OCI-LY7 (cell line): ENCODE measurements at regions not wholly inside any gene's neighbourhood (a gene's known extent, or its start where the extent isn't known, plus 50 kb on each side); places are given as distances from the start of the nearest gene placed in this dataset.

ENCODE experiments used
- BruUV-seq: library from RNA; stranded (reverse); fragments of 400-500 nt; replicated peaks from 2 replicates; lab custom pipeline; 2021; lab: Mats Ljungman, UMichigan
- CTCF ChIA-PET: fragments of 300-600 bp; sonication (Branson Sonifier 250); formaldehyde crosslinking; loops from one replicate; lab custom pipeline; 2022; ENCODE audit warnings: antibody characterized with exemption; ENCODE audit not compliant: unreplicated experiment; lab: Charles Lee
- POLR2A ChIA-PET: fragments of 300-600 bp; sonication (Branson Sonifier 250); formaldehyde crosslinking; loops from one replicate; lab custom pipeline; 2022; ENCODE audit warnings: antibody characterized with exemption; lab: Charles Lee
- DNase-seq: peaks from one replicate; pipeline ENCODE4 v3.0.0-alpha.2; 2015; ENCODE audit warnings: low spot score
- H2AFZ ChIP-seq: fragments of 200-600 bp; sonication (generic), shearing (Covaris generic); 2 replicates; pipeline ENCODE4 v1.6.1; 2014; ENCODE audit warnings: mild to moderate bottlenecking, antibody characterized with exemption, low read length, moderate library complexity
- H3K27ac ChIP-seq: fragments of 200-600 bp; sonication (generic); 2 replicates; pipeline ENCODE4 v1.5.1; 2014; ENCODE audit warnings: mixed run types, low read depth, mild to moderate bottlenecking, moderate library complexity, low read length, inconsistent platforms; ENCODE audit not compliant: poor library complexity, severe bottlenecking
- H3K36me3 ChIP-seq: fragments of 200-600 bp; sonication (generic); 2 replicates; pipeline ENCODE4 v1.6.1; 2014; ENCODE audit warnings: mild to moderate bottlenecking, antibody characterized with exemption, low read length, moderate library complexity, mixed read lengths; ENCODE audit not compliant: insufficient read depth
- H3K4me1 ChIP-seq: fragments of 200-600 bp; sonication (generic); 2 replicates; pipeline ENCODE4 v1.5.1; 2014; ENCODE audit warnings: mild to moderate bottlenecking, low read length; ENCODE audit not compliant: insufficient read depth, poor library complexity, severe bottlenecking
- H3K4me2 ChIP-seq: fragments of 200-600 bp; sonication (generic); 2 replicates; pipeline ENCODE4 v1.6.1; 2014; ENCODE audit warnings: mild to moderate bottlenecking, low read length
- H3K4me3 ChIP-seq: fragments of 200-600 bp; sonication (generic); 2 replicates; pipeline ENCODE4 v1.5.1; 2014; ENCODE audit warnings: mild to moderate bottlenecking, low read depth, low read length; ENCODE audit not compliant: poor library complexity, severe bottlenecking
- H3K79me2 ChIP-seq: fragments of 200-600 bp; sonication (generic); 2 replicates; pipeline ENCODE4 v1.6.1; 2016; ENCODE audit warnings: low read depth, mild to moderate bottlenecking, low read length, moderate library complexity, mixed read lengths; ENCODE audit not compliant: insufficient read depth
- H3K9me2 ChIP-seq: fragments of 200-600 bp; sonication (generic); 2 replicates; pipeline ENCODE4 v1.6.1; 2016; ENCODE audit warnings: mild to moderate bottlenecking, low read length, mixed read lengths; ENCODE audit not compliant: insufficient read depth
- H3K9me3 ChIP-seq: fragments of 200-600 bp; sonication (generic); 2 replicates; pipeline ENCODE4 v1.6.1; 2014; ENCODE audit warnings: mild to moderate bottlenecking, mixed run types, low read length, mixed read lengths
- H4K20me1 ChIP-seq: fragments of 200-600 bp; sonication (generic); 2 replicates; pipeline ENCODE4 v1.6.1; 2014; ENCODE audit warnings: mild to moderate bottlenecking, antibody characterized with exemption, low read length, moderate library complexity, mixed read lengths; ENCODE audit not compliant: insufficient read depth
- EZH2phosphoT487 ChIP-seq: fragments of 200-600 bp; sonication (generic); IDR thresholded peaks from 2 replicates; pipeline ENCODE4 v1.6.1; 2018; ENCODE audit warnings: low read depth, borderline replicate concordance, mild to moderate bottlenecking, mixed run types, antibody characterized with exemption, low read length, moderate library complexity, mixed read lengths
- intact Hi-C: fragments of 100-400 bp; cut with micrococcal nuclease; formaldehyde crosslinking; loops from one replicate; pipeline ENCODE4 v1.10.0; 2022; ENCODE audit not compliant: unreplicated experiment
- TF ChIP-seq, protein P1 (sequence below): fragments of 200-600 bp; sonication (generic); conservative IDR thresholded peaks from 2 replicates; pipeline ENCODE4 v1.5.1; 2014; ENCODE audit warnings: mild to moderate bottlenecking, antibody characterized with exemption, low read length, moderate library complexity, mixed read lengths

DNA sequence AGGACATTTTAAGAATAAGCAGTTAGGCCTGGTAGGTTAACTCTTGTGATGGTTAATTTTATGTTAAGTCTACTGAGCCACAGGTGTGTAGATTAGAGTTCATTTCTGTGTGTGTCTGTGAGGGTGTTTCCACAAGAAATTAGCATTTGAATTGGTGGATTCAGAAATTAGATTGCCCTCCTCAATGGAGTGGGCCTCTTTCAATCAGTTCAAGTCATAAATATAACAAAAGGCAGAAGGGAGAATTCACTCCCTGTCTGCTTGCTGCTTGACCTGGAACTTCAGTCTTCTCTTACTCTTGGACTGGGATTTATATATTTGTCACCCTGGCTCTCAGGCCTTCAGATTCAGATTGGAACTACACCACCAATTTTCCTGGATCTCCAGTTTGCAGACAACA lies 55.3 kb upstream of the POM121L12 start:
- no peaks in the 10 kb centered on the region for H3K4me1 ChIP-seq
- no peak overlapping the region for H3K4me2 ChIP-seq
- no peaks in the 10 kb centered on the region for H4K20me1 ChIP-seq
- intact Hi-C loops: no loop called here
- CTCF ChIA-PET: no interaction called here
- POLR2A ChIA-PET: interaction anchor here (0.6 kb wide), 1 partner anchor 9 kb away, joined by 3 read pairs; no protein-coding TSS in a partner anchor
- no peaks in the 10 kb centered on the region for H3K36me3 ChIP-seq
- H2AFZ ChIP-seq: no peak overlapping the region
- H3K79me2 ChIP-seq: no peaks in the 10 kb centered on the region
- TF ChIP-seq, protein P1, sequence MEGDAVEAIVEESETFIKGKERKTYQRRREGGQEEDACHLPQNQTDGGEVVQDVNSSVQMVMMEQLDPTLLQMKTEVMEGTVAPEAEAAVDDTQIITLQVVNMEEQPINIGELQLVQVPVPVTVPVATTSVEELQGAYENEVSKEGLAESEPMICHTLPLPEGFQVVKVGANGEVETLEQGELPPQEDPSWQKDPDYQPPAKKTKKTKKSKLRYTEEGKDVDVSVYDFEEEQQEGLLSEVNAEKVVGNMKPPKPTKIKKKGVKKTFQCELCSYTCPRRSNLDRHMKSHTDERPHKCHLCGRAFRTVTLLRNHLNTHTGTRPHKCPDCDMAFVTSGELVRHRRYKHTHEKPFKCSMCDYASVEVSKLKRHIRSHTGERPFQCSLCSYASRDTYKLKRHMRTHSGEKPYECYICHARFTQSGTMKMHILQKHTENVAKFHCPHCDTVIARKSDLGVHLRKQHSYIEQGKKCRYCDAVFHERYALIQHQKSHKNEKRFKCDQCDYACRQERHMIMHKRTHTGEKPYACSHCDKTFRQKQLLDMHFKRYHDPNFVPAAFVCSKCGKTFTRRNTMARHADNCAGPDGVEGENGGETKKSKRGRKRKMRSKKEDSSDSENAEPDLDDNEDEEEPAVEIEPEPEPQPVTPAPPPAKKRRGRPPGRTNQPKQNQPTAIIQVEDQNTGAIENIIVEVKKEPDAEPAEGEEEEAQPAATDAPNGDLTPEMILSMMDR: no peak
- TF ChIP-seq EZH2phosphoT487: no peak
- H3K9me2 ChIP-seq: no peaks in the 10 kb centered on the region
- H3K4me3 ChIP-seq: no peak overlapping the region
- no peaks in the 10 kb centered on the region for H3K9me3 ChIP-seq
- DNase-seq: no peak
- no TSS peak for BruUV-seq
- no peak overlapping the region for H3K27ac ChIP-seq

DNA sequence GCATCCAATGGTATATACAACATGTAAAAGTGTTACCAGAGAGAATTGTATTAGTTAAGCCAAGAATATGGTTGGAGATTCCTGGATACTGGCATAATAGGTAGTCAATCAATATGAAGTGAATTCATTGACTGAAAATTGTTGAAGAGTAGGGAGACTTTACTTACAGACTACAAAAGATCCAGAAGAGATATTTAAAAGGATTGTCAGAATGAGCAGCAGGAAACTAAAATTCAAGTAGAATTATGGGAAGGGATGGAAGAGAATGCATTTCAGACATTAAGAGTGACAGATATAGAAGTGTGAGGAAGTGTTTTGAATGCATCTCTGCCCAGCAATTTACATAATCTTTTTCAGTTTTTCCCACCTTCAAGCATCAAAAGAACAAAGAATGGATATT lies 62.3 kb upstream of the POM121L12 start:
- POLR2A ChIA-PET: no interaction called here
- BruUV-seq: no TSS peak

DNA sequence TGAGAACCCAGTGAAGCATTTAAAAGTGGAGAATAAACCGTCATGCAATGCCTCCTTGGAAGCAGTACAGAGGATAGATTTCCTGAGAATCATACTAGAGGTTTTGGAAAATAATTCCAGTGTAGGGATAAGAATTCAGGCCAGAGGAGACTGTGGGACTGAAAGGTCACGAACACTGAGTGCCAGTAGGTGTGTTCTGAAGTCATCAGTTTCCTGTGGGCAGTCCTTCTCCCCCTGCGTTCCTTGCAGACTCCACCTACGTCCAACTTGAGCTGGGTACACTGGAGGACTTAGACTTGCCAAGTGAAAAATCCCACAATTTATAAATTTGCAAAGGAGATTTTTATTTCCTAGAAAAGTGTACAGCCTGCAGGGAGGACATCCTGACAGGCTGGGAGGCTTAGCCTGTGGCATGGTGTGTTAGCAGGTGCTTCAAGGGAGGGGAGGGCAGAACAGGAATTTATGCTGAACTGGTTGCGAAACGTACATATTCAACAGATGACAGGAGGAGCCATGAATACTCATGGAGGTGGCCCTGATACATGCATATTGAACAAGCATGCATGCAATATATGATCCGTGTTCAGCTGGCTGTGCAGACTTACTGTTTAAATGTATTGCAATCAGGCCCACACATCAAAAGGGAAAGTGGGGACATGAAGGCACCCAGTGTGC lies 72.9 kb upstream of the POM121L12 start:
- Histone ChIP-seq H3K79me2 (no peaks in the 10 kb centered on the region), H2AFZ (no peak overlapping the region), H3K36me3 (no peaks in the 10 kb centered on the region), H3K9me3 (no peaks in the 10 kb centered on the region), H3K4me2 (no peak overlapping the region), H3K4me3 (no peak overlapping the region), H4K20me1 (no peaks in the 10 kb centered on the region), H3K9me2 (no peaks in the 10 kb centered on the region), H3K4me1 (no peaks in the 10 kb centered on the region), H3K27ac (no peak overlapping the region)
- CTCF ChIA-PET: no interaction called here
- TF ChIP-seq, protein P1: no peak
- TF ChIP-seq EZH2phosphoT487: no peak
- BruUV-seq: no TSS peak
- intact Hi-C loops: no loop called here
- POLR2A ChIA-PET: no interaction called here
- no peak for DNase-seq

More for the DNA sequence above, 62.3 kb upstream of the POM121L12 start:
- CTCF ChIA-PET: no interaction called here
- TF ChIP-seq EZH2phosphoT487: no peak
- TF ChIP-seq, protein P1: no peak
- Histone ChIP-seq H3K36me3 (no peaks in the 10 kb centered on the region), H3K4me1 (no peaks in the 10 kb centered on the region), H3K4me3 (no peak overlapping the region), H3K27ac (no peak overlapping the region), H3K79me2 (no peaks in the 10 kb centered on the region), H3K9me3 (no peaks in the 10 kb centered on the region), H3K4me2 (no peak overlapping the region), H4K20me1 (no peaks in the 10 kb centered on the region), H2AFZ (no peak overlapping the region), H3K9me2 (no peaks in the 10 kb centered on the region)
- no peak for DNase-seq
- intact Hi-C loops: no loop called here
